ENCODE measurements at regions not wholly inside any gene's neighbourhood (a gene's known extent, or its start where the extent isn't known, plus 50 kb on each side); places are given as distances from the start of the nearest gene placed in this dataset.
A peak's percentile ranks its signal among the peaks of the same experiment; 100 is the strongest.
"Not testable (repeated sequence)": the region's sequence is repeated elsewhere in the genome, so short reads cannot be mapped to it uniquely, and the experiment has no call there.

- DNase-seq (ENCODE audit: low spot score); in situ Hi-C loops (cut with MboI; ENCODE audit: low pct_unique_long_range_greater_than_20kb, low sequenced_read_pairs, unreplicated experiment): not testable (repeated sequence)
- TF ChIP-seq CTCF (IDR thresholded peaks at IDR 0.05; ENCODE audit: extremely low read depth, insufficient read depth, missing control alignments) = peak; percentile 37
Measured at GRCh38 chr5:177891547-177892356, 104.3 kb downstream of the PROP1 start.

GRCh38 chr5:177883295-177883694, 100.6 kb upstream of the FAM153A start:
- DNase-seq (ENCODE audit: low spot score); in situ Hi-C loops (cut with MboI; ENCODE audit: low pct_unique_long_range_greater_than_20kb, low sequenced_read_pairs, unreplicated experiment): not testable (repeated sequence)

DNA sequence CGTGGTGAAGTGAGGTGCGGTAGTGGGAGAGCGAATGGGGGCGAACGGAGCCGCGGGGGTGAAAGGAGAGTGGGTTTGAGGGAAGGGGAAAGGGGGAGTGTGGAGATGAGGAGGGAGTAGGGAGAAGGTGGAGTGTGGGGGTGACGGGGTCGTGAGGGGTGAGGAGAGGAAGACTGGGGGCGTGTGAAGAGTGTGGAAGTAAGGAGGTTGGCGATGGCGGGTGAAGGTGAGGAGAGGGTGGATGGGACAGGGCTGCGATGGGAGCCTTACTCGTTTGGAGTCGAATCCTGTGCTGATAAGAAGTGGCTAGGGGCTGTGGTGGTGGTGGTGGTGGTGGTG, 93.2 kb upstream of the FAM153A start:
- DNase-seq (ENCODE audit: low spot score); in situ Hi-C loops (cut with MboI; ENCODE audit: low pct_unique_long_range_greater_than_20kb, low sequenced_read_pairs, unreplicated experiment): not testable (repeated sequence)

GRCh38 chr5:177875013-177875899, 92.6 kb upstream of the FAM153A start:
- DNase-seq (ENCODE audit: low spot score); in situ Hi-C loops (cut with MboI; ENCODE audit: low pct_unique_long_range_greater_than_20kb, low sequenced_read_pairs, unreplicated experiment): not testable (repeated sequence)

DNA sequence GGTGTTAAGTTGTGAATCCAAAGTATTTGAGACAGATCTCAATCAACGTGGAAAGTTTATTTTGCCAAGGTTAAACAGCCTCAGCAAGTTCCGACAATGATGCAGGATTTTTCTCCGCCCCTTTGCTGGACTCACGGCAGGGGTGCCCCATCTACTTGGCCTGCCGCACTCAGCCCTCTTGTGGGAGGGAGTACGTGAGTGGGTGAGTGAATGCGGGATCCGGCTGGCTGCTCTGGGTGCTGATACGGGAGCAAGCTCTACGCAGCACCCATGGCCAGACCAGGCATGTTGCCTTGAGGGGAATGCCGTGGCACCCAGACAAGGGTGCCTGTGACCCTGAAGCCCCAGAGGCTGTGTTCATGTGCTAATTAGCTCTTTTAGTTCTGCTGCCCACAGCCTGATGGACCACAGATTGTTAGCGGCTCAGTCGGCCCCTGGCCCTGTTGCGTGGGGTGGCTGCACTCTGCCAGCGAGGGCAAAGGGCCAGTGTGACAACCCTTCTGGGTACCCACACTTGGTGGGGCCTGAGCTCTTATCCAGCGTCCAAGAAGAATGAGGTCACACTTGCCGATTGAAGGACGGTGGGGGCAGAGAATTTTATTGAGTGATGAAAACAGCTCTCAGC, 81.2 kb upstream of the FAM153A start:
- in situ Hi-C loops (cut with MboI; ENCODE audit: low pct_unique_long_range_greater_than_20kb, low sequenced_read_pairs, unreplicated experiment); DNase-seq (ENCODE audit: low spot score): not testable (repeated sequence)

- DNase-seq (ENCODE audit: low spot score); in situ Hi-C loops (cut with MboI; ENCODE audit: low pct_unique_long_range_greater_than_20kb, low sequenced_read_pairs, unreplicated experiment): not testable (repeated sequence)
Measured at GRCh38 chr5:177857642-177858200, 75.0 kb upstream of the FAM153A start.

GRCh38 chr5:177856474-177856873, 73.8 kb upstream of the FAM153A start:
- in situ Hi-C loops (cut with MboI; ENCODE audit: low pct_unique_long_range_greater_than_20kb, low sequenced_read_pairs, unreplicated experiment); DNase-seq (ENCODE audit: low spot score): not testable (repeated sequence)

DNA sequence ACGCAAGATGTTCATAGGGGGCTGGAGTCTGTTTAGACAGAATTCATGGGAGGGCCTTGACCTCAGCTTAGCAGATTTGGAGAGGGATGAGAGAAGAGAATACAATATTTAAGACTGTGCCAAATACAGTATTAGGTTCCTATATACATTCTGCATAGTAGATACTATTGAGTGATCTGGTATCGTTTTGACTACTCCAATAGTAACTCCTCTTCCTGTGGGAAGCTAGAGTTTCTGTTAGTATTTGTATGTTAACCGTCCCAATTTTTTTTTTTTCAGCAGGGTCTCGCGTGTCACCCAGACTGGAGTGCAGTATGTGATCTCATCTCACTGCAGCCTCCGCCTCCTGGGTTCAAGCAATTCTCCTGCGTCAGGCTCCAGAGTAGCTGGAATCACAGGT, 65.2 kb upstream of the FAM153A start:
- in situ Hi-C loops (cut with MboI; ENCODE audit: low pct_unique_long_range_greater_than_20kb, low sequenced_read_pairs, unreplicated experiment); DNase-seq (ENCODE audit: low spot score): not testable (repeated sequence)

DNA sequence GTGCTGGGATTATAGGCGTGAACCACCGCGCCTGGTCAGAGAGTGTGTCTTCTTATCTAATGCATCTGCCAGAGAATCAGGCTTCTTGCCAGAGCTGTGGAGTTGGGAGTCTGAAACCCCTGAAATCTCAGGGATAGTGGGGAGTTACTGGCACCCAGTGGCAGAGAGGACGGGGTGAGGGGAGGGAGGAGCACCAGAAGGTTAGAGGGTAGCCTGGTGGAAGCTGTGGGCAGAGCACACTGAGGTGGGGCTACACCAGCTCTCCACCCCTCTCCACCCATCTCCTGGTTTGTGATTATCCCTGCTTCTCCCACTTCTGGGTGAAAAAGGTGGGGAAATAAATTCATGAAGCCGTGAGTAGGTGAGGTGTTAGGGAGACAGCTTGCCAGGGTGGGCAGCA, 63.9 kb upstream of the FAM153A start:
- DNase-seq (ENCODE audit: low spot score); in situ Hi-C loops (cut with MboI; ENCODE audit: low pct_unique_long_range_greater_than_20kb, low sequenced_read_pairs, unreplicated experiment): not testable (repeated sequence)

DNA sequence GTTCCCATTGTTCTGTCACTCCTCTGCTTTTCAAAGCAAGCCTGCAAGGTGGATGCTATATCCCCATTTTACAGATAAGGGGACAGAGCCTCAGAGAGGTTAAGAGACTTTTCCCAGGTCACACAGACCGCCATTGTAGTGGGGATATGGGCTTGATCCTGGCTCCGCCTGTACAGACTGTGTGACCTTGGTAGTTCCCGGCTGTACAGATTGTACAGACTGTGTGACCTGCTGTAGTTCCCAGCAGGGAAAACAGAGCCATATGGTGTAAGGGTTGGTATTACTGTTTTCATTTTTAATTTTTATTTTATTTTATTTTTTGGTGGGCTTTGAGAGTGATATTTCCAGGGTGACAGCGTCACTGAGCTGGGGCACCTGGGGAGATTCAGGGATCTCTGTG, 63.2 kb upstream of the FAM153A start:
- in situ Hi-C loops (cut with MboI; ENCODE audit: low pct_unique_long_range_greater_than_20kb, low sequenced_read_pairs, unreplicated experiment); DNase-seq (ENCODE audit: low spot score): not testable (repeated sequence)

- DNase-seq (ENCODE audit: low spot score); in situ Hi-C loops (cut with MboI; ENCODE audit: low pct_unique_long_range_greater_than_20kb, low sequenced_read_pairs, unreplicated experiment): not testable (repeated sequence)
Measured at GRCh38 chr5:177836191-177836590, 53.5 kb upstream of the FAM153A start.

All from GM13977 (cell line).